ENCODE measurements at regions not wholly inside any gene's neighbourhood (a gene's known extent, or its start where the extent isn't known, plus 50 kb on each side); places are given as distances from the start of the nearest gene placed in this dataset.

GRCh38 chr3:14278799-14279625 lies 100.4 kb downstream of the LSM3 start:
- DNase-seq (no peak), ATAC-seq (no peak)
- Mint-ChIP-seq H3K9me3 (no peaks in the 10 kb centered on the region), H3K4me1 (no peaks in the 10 kb centered on the region), H3K4me3 (no peak overlapping the region), H3K36me3 (ENCODE audit: low read depth) (no peaks in the 10 kb centered on the region), H3K27ac (no peak overlapping the region), H3K27me3 (peaks cover 2% of the 10 kb centered on the region)

GRCh38 chr3:14279626-14280061 lies 101.0 kb downstream of the LSM3 start:
- H3K4me3 Mint-ChIP-seq: no peak overlapping the region
- no peaks in the 10 kb centered on the region for H3K36me3 Mint-ChIP-seq (ENCODE audit: low read depth)
- H3K27me3 Mint-ChIP-seq: peaks cover 2% of the 10 kb centered on the region
- ATAC-seq (no peak), DNase-seq (no peak)
- H3K27ac Mint-ChIP-seq: no peak overlapping the region
- H3K4me1 Mint-ChIP-seq: no peaks in the 10 kb centered on the region
- H3K9me3 Mint-ChIP-seq: no peaks in the 10 kb centered on the region

DNA sequence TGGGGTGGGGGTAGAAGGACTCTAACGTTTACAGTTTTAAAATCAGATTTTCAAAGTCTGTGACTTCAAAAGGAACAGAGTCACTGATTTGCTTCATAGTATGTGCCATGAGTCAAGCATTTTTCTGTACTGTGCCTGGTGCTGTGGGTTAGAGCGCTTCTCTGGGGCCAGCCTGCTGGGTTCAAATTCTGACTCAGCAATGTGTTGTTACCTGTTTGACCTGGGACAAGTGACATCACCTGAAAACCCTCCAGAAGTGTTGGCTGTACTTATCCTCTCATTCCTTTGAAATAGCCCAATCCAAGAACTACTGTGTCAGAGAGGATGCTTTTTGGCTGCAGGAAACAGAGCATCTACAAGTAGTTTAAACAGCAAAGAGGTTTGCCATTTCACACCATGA lies 101.7 kb downstream of the LSM3 start:
- Mint-ChIP-seq H3K4me1 (no peaks in the 10 kb centered on the region), H3K36me3 (ENCODE audit: low read depth) (no peaks in the 10 kb centered on the region), H3K9me3 (no peaks in the 10 kb centered on the region), H3K4me3 (no peak overlapping the region), H3K27ac (no peak overlapping the region), H3K27me3 (peaks cover 2% of the 10 kb centered on the region)
- ATAC-seq (no peak), DNase-seq (no peak)

GRCh38 chr3:14281053-14281452 lies 102.4 kb downstream of the LSM3 start:
- Mint-ChIP-seq H3K27ac (no peak overlapping the region), H3K36me3 (ENCODE audit: low read depth) (no peaks in the 10 kb centered on the region), H3K4me3 (no peak overlapping the region), H3K27me3 (peaks cover 2% of the 10 kb centered on the region), H3K4me1 (no peaks in the 10 kb centered on the region), H3K9me3 (no peaks in the 10 kb centered on the region)
- ATAC-seq (no peak), DNase-seq (no peak)

DNA sequence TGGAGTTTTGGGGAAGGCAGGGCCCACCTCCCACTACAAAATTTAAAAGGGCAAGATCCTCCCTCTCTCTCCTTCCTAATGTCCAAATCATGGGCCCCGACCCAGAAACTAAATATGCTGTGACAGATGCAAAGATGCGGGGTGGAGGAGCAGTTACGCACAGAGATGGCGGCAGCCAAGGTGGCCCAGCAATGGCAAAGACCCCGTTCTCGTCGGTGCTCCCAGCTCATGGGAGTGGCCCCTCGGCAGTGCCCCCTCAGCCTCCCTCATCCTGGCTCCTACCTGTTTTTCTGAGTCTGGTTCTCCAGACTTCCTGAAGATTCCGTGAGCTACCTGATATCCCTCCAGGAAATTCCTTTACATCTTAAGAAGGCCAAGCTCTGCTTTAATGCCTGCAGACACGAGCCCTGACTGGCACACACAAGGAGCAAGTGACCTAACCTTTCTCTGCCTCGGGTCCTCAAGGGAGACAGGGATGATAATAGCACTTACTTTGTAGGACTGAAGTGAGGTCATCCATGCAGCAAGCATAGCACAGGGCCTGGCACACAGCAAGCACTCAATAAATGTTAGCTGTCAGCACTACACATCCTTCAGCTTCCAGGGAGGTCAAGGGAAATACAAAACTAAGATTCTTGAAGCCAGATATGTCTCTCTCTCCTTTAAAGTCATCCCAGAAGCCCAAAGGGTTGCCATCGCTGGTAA lies 103.5 kb downstream of the LSM3 start:
- ATAC-seq (no peak), DNase-seq (no peak)
- Mint-ChIP-seq H3K9me3 (no peaks in the 10 kb centered on the region), H3K36me3 (ENCODE audit: low read depth) (no peaks in the 10 kb centered on the region), H3K4me1 (no peaks in the 10 kb centered on the region), H3K27me3 (peaks cover 3% of the 10 kb centered on the region), H3K27ac (no peak overlapping the region), H3K4me3 (no peak overlapping the region)

- DNase-seq (no peak), ATAC-seq (no peak)
- Mint-ChIP-seq H3K4me1 (no peaks in the 10 kb centered on the region), H3K9me3 (no peaks in the 10 kb centered on the region), H3K27me3 (peaks cover 3% of the 10 kb centered on the region), H3K27ac (no peak overlapping the region), H3K36me3 (ENCODE audit: low read depth) (no peaks in the 10 kb centered on the region), H3K4me3 (no peak overlapping the region)
These were observed 104.1 kb downstream of the LSM3 start for GRCh38 chr3:14282706-14283075.

DNA sequence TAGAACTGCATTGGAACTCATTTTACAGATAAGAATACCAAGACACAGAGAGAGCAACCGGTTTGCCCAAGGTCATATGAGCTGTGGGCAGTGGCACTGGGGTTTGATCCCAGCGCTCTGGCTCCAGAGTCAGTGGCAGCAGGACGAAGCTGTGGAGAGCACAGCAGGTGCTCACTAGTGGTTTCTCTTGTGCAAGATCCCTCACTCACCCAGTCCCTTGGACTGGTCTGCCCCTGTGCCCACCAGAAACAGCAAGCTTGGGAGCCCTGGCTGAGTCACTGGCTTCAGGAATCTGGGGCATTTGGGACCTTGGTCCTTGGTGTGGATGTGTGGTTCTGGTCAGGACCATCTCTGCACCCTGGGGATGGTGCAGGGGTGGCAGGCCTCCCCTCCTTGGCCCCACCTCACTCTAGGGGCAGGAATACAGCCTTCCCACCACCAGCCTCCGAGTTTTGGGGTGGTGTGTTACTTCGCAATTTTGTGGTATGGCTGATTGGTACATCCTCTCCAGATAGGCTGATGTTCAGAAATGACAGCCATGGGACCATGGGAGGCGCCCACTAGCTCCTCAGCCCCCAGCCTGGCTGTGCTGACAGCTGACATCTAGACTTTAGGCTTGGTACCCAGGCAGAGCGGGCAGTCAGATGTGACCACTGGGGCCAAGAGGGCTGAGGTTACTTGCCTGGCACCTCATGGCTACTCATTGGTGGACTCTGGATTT lies 104.6 kb downstream of the LSM3 start:
- no peak for DNase-seq
- no peak overlapping the region for H3K27ac Mint-ChIP-seq
- no peak overlapping the region for H3K4me3 Mint-ChIP-seq
- peaks cover 3% of the 10 kb centered on the region for H3K27me3 Mint-ChIP-seq
- H3K4me1 Mint-ChIP-seq: no peaks in the 10 kb centered on the region
- ATAC-seq: no peak
- no peaks in the 10 kb centered on the region for H3K9me3 Mint-ChIP-seq
- no peaks in the 10 kb centered on the region for H3K36me3 Mint-ChIP-seq (ENCODE audit: low read depth)

GRCh38 chr3:14283813-14284438 lies 105.3 kb downstream of the LSM3 start:
- Mint-ChIP-seq H3K4me3 (no peak overlapping the region), H3K4me1 (no peaks in the 10 kb centered on the region), H3K9me3 (no peaks in the 10 kb centered on the region), H3K27me3 (peaks cover 3% of the 10 kb centered on the region), H3K36me3 (ENCODE audit: low read depth) (no peaks in the 10 kb centered on the region), H3K27ac (no peak overlapping the region)
- ATAC-seq: no peak
- no peak for DNase-seq

GRCh38 chr3:14284694-14285547 lies 106.3 kb downstream of the LSM3 start:
- Mint-ChIP-seq H3K4me1 (no peaks in the 10 kb centered on the region), H3K36me3 (ENCODE audit: low read depth) (no peaks in the 10 kb centered on the region), H3K9me3 (no peaks in the 10 kb centered on the region), H3K27me3 (peaks cover 1% of the 10 kb centered on the region), H3K4me3 (no peak overlapping the region), H3K27ac (no peak overlapping the region)
- ATAC-seq (no peak), DNase-seq (no peak)

- Mint-ChIP-seq H3K27ac (no peak overlapping the region), H3K36me3 (ENCODE audit: low read depth) (no peaks in the 10 kb centered on the region), H3K27me3 (peaks cover 2% of the 10 kb centered on the region), H3K4me3 (no peak overlapping the region), H3K4me1 (no peaks in the 10 kb centered on the region), H3K9me3 (no peaks in the 10 kb centered on the region)
- ATAC-seq (no peak), DNase-seq (no peak)
These were observed 106.9 kb downstream of the LSM3 start for GRCh38 chr3:14285548-14285925.

DNA sequence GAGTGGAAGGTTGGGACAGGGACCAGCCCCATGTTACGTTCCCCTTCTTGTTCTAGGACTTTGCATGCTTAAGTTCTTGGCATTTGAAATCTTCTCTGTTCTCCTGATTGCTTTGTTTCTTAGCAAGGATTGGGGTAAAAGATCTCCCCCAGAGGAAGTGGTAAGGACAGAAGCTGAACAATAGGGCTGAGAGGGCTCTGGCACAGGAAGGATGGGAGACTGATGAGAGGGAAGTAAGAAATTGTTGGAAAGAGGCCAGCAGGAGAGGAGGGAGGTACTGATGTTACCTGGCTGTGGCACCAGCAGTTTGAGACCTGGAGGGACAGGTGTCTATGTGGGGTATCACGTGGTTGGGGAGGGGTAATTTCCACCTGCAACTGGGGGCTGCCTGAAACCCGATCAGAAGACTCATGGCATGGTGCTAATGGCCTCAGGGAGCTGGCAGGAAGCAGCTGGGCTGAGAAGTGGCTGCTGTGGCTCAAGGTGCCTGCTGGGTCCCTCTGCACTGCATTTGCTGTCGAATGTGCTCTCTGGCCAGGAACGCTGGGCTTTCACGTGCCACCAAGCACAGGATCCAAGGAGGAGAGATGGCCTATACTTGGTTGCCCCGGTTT lies 108.4 kb downstream of the LSM3 start:
- H3K4me1 Mint-ChIP-seq: no peaks in the 10 kb centered on the region
- no peak overlapping the region for H3K4me3 Mint-ChIP-seq
- no peaks in the 10 kb centered on the region for H3K9me3 Mint-ChIP-seq
- H3K27ac Mint-ChIP-seq: no peak overlapping the region
- no peak for DNase-seq
- no peaks in the 10 kb centered on the region for H3K36me3 Mint-ChIP-seq (ENCODE audit: low read depth)
- no peak for ATAC-seq
- peaks cover 3% of the 10 kb centered on the region for H3K27me3 Mint-ChIP-seq

DNA sequence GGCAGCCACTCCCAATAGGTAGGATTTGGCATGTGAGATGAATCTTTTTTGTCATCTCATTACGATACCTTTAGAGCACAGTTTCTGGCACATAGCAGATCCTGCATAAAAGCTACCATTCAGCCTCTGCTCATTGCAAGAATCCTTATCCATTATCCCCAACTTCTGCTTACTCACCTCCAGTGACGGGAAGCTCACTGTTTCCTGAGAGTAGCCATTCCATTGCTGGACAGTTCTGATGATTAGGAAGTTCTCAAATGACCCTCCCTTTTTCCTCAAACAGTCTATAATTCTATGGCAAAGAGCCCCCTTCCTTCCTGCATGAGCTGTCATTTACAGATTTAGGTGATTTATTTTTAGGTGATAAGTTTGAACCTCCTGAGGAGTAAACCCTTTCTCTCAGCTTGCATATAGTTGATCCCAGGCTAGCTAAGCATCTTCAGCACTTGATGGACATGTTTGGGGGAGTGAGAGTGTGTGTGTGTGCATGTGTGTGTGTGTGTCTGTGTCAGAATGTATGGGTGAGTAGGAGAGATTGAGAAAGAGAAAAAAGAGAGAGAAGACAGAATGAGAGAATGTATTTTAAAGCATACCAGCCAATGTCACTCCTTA lies 109.7 kb downstream of the LSM3 start:
- Mint-ChIP-seq H3K36me3 (ENCODE audit: low read depth) (no peaks in the 10 kb centered on the region), H3K9me3 (no peaks in the 10 kb centered on the region), H3K4me3 (no peak overlapping the region), H3K4me1 (no peaks in the 10 kb centered on the region), H3K27ac (no peak overlapping the region), H3K27me3 (peaks cover 3% of the 10 kb centered on the region)
- ATAC-seq (no peak), DNase-seq (no peak)

DNA sequence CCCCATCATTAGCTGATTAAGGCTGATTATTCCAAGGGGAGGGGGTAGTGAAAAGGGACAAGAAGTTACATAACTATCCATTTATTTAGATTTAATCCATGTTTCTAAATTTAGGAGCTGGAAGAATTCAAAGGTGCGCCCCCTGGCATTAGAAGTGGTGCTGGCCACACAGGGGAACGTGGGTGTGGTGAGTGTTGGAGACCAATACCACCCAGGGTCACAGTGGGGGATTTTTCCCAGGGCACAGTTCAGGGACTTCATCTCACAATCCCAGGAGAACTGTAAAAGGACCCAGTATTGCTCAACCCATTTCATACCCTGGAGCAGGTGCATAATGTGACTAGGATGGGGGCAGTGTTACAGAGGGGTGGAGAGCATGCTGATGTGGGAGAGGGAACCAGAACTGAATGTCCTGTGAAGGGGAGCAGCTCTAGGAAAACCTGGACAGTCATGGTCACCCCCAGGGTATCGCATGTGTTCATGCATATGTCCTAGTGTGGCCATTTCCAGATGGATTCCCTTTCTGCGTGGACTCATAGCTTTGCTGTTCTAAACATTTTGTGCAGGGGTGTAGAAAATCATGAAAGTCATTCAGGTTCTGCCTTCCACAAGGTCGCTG lies 110.3 kb downstream of the LSM3 start:
- H3K4me1 Mint-ChIP-seq: no peaks in the 10 kb centered on the region
- no peak for ATAC-seq
- H3K4me3 Mint-ChIP-seq: no peak overlapping the region
- no peaks in the 10 kb centered on the region for H3K9me3 Mint-ChIP-seq
- no peak overlapping the region for H3K27ac Mint-ChIP-seq
- H3K36me3 Mint-ChIP-seq (ENCODE audit: low read depth): no peaks in the 10 kb centered on the region
- peaks cover 3% of the 10 kb centered on the region for H3K27me3 Mint-ChIP-seq
- DNase-seq: no peak
